Ammon's horn (tissue), 1 donor: ENCODE measurements at regions not wholly inside any gene's neighbourhood (a gene's known extent, or its start where the extent isn't known, plus 50 kb on each side); places are given as distances from the start of the nearest gene placed in this dataset.

Source experiments
- DNase-seq: peaks from one replicate; pipeline ENCODE4 v3.0.0-alpha.2; 2016; ENCODE audit warnings: low spot score

DNA sequence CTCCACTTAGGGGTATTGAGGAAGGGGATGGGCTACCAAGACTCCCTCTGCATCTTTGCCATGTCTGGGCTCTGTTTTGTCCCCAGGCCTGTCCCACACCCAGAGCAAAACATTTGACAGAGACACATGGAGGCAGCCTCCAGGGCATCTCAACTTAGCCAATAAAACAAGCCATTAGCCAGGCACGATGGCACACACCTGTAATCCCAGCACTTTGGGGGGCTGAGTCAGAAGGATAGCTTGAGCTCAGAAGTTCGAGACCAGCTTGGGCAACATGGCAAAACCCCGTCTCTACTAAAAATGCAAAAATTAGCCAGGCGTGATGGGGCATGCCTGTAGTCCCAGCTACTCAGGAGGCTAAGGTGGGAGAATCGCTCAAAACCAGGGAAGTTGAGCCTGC lies 120.3 kb upstream of the IPO9 start:
- no peak for DNase-seq

DNA sequence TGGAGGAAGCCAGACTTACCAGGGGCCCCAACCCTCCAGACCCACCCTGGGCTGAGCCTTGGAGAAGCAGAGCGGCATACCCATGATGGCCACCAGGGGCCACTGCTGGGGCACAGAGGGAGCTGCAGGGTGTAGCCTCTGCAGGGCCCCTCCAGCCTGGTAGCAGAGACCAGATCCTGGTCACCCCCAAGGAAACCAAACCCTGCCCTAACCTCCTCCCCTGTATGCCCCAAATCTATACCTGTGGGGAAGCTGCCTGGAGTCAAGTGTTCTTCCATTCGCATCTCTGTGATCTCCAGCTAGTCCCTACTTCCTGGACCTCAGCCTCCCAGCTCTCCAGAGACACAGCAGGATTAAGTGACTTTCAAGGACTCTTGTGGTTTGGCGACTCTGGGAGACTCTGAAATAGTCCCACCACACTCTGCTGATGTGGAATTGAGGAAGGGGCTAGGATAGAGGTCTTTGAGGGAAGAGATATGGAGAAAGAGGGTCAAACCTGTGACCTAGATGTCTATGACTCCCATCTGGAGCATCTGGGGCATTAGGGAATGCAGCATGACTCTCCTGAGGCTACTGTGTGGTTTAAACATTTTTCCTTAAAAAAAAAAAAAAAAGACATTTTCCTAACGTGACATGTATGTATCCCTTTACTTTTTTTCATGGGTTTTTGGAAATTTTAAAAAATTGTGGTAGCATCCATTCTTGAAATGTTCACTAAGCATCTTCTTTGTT lies 119.2 kb upstream of the IPO9 start:
- DNase-seq, result peak; percentile 85

DNA sequence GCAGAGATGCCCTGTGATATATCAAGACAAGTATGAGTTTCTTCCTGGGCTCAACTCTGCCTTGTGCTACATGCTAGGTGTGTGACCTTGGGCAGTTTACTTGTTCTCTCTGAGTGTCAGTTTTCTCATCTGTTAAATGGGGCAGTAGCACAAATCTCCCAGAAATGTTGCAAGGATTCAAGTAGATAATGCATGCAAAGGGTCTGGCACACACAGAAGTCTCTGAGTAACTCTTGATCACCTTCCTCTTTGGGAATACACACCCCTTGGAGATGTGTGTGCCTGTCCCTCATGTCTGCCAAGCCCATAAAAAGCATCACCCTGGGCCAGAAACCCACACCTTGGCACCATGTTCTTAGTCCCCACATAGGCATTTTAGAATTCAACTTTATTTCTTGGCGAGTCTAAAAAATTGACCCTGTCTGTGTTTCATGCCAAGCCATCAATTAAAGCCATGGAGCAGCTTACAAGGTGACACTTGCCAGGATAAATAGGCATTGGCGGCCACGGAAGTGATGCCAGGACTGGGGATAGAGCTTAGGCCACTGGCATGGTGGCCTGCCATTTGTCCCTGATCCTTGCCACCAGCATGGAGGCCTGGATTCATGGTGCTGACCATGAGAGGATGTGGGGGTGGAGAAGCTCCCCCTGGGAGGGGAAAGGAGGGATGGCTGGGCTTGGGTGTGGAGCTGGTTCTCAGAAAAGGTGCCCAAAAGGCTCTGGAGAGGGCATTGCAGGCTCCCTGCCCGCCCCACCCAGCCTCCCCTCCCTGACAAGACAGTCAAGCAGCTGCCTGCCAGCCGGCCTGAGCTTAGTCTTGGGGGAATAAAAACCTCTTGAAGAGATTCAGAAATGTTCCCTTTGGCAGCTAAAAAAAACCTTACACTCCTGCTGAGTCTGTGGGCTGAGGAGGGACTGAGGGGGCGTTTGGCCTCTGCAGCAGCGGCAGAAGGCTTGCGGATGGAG lies 118.0 kb upstream of the IPO9 start:
- DNase-seq, result no peak

DNA sequence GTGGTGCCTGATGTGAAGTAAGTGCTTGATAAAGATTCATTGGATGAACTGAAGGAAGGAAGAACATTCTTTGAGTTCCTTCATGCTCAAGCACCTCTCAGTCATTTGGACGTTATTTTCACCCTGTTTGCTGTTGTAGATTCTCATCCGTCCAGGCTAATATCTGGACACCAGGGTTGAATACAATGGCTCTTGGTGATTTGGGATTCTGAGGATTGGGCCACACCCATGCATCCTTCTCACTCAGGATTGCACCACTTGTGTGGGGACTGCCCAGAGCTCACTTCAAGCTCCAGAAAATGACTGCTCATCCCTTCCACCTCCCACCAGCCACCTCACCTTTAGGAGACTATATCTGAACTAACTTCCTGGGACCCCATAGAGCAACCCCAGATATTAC lies 117.1 kb upstream of the IPO9 start:
- no peak for DNase-seq

DNA sequence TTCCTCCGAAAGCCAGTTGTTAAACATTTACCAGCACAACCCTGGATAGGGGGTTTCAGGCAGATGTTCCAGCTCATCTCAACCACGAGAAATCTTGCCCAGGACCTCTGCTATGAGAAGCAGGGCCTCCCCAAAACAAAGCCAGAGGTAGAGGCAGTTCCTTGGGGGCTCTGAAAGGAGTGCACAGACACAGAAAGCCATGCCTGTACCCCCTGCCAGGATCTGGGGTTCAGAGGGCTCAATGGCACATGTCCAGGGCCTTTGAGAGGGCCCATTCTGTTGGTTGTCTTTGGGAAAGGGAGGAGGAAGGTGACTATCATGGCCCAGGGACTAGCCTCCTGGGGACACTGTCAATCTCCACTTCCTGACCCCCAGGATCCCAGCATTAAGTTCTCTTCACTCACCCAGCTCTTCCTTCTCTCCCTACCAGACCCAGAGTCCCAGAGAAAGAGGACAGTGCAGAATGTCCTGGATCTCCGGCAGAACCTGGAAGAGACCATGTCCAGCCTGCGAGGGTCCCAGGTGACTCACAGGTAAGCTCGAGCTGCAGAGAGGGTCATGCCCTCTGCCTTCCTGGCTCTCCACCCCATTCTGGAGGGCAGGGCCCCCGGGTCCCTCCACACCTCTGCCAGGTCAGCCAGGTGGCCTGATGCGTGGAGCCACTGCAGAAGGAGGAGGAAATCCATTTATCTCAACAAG lies 116.4 kb upstream of the IPO9 start:
- DNase-seq, result no peak

DNA sequence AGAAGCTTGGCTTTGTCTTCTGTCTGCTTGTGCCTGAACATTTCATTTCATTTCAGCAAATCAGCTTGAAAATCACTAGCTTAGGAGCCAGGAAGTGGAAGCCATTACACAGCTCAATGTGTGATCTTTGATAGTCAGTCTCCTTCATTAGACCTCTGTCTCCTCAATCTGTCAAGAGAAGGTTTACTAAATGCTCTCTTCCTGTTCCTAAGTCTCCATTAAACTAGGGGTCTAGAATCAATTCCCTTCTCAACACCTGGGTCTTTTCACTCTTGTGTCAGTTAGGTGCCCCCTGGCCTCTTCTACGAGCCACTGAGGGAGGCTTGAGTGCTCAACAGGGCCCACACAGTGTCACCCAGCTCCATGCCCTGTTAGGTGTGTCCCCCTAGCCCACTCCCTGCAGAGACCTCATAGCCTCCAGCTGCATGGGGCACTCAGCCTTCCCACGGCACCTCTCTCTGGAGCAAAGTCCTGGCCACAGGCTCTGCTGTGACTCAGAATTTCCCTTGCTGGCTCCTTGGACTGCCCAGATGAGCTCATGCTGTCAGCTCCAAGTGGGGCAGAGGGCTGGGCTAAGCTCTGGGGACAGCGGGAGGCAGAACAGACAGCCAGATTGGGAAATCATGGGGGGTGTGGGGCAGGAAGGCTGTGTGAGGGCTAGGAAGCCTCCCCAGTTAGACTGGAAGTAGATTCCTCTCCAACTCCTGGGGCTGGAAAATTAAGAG lies 115.7 kb upstream of the IPO9 start:
- DNase-seq, result peak; percentile 88

DNA sequence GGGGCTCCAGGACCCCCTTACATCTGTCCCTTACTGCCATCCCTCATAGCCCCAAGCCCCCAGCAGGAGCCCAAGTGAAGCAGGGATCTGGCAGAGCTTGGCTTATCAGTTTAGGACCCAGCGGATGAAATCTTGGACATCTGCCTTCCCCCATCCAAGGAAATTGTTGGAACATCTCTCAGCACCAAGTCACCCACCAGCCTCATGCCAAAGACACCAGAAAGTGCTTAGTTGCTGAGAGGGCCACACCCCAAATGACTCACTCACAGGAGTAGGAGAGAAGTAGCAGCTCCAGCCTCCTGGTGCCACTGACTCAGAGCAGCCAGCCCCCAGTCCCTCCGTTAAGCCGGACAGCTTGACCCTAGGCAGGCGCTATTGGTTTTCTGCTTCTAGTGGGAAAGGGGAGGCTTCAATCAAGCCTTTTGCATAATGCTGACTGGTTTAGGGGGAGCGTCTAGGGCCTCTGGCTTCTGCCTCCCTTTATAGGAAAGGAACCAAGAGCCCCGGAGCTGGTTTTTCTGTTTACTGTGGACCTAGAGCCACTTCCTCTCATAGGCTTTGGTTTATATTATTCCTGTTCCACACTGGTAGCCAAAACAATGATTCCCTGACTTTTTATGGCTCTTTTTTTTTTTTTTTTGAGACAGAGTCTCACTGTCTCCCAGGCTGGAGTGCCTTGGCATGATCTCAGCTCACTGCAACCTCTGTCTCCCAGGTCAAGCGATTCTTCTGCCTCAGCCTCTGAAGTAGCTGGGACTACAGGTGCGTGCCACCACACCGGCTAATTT lies 114.2 kb upstream of the IPO9 start:
- peak; percentile 68 for DNase-seq

DNA sequence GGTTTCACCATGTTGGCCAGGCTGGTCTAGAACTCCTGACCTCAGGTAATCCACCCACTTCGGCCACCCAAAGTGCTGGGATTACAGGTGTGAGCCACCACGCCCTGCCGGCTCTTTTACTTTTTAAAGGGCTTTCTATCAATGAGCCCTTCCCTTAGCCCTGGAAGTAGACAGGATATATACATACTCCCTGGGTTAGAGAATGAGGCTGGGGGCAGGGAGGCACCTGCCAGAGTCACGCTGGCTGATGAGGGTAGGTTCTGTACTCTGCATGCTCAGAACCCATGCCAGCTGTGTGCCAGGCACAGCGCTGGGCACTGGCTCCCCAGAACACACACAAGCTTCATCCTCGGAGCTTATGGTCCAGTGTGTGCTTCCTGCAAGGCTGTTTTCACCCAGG lies 113.6 kb upstream of the IPO9 start:
- no peak for DNase-seq

DNA sequence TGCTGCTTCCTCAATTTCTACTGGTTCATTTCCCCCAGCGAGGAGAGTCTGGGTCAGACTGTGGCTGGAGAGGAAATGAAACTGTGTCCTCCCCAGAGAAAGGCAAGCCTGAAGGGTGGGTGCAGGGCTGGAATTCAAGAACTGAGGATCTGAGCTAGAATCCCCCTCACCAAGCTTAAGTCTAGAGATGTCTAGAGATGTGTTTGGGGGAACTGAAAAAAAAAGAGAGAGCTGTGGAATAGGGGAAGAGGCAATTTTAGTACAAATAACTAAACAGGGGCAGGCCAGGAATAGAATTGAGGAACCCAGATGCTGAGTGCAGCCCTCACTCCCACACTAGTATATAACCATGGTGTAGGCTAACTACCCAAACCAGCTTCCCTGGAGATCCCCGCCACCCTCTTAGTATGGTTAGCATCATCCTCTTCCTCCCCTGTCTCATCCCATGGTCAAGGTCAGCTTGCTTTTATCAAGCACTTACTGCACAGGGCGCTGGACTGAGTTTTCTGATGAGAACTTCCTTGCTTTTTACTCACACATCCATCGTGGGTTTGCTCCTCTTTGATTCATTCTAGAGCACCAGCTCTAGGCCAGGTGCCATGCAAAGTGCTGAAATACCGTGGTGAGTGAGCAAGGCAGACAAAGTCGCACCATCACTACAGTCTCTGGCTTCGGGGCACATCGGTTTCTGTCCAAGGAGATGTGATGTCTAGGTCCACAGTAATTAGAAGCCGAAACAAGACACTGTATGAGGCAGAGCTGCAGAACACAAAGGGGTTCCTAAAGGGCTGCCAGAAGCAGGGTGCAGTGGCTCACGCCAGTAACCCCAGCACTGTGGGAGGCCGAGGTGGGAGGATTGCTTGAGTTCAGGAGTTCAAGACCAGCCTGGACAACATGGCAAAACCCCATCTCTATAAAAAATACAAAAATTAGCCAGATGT lies 112.9 kb upstream of the IPO9 start:
- peak; percentile 74 for DNase-seq

DNA sequence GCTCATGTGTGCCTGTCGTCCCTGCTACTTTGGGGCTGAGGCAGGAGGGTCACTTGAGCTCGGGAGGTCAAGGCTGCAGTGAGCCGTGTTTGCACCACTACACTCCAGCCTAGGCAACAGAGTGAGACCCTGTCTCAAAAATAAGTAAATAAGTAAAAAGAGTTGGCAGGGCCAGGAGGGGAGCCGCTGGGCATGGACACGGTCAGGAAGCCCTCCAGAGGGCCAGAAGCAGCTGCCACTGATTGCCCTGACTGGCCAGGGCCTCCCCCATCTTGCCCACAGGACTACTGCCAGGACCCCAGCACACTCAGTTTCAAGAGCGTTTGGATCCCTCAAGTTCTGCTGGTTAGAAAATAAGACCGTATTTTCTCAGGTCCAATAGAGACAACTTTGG lies 112.2 kb upstream of the IPO9 start:
- no peak for DNase-seq

DNA sequence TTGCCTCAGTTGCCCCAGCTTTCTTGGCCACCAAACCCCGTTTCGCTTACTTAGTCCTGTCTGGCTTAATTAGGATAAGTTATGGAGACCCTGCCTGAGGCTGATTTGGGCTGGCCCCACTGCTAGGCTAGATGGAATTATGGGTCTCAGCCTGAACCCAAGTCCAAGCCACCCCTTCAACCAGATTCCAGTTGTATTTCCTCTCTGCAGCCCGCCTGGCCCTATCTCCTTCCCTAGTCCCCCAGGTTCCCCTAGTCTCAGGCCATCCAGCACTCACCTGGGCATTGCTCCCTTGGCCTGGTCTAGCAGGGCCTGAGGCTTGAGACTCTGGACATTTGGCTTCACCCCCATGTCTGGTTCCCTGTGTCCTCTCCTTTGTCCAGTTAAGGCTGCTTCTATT lies 111.7 kb upstream of the IPO9 start:
- no peak for DNase-seq

DNA sequence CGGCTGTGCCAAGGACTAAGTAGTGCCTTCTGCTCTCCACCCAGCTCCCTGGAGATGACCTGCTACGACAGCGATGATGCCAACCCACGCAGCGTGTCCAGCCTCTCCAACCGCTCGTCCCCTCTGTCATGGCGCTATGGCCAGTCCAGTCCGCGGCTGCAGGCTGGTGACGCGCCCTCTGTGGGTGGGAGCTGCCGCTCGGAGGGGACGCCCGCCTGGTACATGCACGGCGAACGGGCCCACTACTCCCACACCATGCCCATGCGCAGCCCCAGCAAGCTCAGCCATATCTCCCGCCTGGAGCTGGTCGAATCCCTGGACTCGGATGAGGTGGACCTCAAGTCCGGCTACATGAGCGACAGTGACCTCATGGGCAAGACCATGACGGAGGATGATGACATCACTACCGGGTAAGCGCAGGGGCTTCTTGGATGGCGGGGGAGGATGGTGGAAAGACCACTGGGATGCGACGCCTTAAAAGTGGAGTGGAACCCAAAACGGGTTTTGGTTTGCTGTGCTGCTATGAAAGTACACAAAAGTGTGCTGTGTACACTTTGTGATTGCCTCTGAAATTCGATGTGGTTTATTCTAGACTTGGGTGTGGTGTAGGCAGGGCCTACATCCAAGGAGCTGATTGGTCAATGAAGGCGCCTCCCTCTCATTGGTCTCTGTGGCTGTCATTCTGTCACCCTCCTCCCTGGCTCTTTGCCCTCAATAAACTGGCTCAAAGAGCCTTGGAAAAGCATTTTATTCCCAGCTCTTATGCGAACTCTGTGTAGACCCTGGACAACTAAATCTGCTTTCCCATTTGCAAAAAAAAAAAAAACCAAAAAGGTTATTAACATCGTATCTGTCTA lies 110.4 kb upstream of the IPO9 start:
- DNase-seq, result peak; percentile 79

DNA sequence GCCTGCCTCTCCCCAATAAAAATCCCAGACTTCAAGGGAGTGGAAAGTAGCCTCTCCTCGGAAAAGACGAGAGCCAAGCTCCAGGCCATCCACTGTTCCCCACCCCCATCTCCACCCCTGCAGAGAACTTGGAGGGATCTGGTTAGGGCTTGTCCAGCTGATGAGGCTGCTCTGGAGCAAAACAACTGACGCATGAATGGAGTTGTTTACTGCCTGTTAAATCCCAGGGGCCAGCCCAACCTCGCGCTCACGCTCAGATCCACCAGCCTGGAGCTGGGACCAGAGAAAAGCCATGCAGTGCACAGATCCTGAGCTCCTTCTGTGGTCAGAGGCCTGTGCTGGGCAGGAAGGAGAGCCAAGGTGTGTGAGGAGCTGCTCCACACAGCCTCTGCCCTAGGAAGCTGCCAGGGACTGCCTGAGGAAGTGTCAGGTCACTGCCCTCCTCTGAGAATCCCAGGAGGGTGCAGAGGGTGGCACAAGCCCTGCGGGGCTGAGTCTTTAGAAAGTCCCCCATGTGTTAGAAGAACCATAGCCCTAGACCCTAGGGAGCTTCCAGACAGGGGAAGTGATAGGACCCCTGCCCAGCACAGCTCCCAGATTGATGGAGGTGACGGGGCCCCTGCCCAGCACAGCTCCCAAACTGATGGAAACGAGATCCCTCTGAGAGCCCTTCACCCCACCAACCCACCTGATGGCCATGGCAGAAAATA lies 109.0 kb upstream of the IPO9 start:
- peak; percentile 94 for DNase-seq

DNA sequence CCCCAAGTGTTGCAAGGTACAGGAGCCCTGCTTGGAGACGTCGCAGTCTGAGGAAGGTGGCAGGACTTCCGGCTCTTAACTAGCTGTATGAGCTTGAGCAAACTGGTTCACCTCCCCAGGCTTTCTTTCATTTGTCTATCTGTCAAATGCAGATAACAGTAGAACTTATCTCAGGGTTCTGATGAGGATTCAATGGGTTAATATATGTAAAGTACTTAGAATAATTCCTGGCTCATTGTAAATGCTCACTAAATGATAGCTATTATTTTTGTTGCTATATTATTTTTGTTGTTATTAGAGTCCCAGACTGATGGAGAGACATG lies 108.5 kb upstream of the IPO9 start:
- DNase-seq, result no peak

DNA sequence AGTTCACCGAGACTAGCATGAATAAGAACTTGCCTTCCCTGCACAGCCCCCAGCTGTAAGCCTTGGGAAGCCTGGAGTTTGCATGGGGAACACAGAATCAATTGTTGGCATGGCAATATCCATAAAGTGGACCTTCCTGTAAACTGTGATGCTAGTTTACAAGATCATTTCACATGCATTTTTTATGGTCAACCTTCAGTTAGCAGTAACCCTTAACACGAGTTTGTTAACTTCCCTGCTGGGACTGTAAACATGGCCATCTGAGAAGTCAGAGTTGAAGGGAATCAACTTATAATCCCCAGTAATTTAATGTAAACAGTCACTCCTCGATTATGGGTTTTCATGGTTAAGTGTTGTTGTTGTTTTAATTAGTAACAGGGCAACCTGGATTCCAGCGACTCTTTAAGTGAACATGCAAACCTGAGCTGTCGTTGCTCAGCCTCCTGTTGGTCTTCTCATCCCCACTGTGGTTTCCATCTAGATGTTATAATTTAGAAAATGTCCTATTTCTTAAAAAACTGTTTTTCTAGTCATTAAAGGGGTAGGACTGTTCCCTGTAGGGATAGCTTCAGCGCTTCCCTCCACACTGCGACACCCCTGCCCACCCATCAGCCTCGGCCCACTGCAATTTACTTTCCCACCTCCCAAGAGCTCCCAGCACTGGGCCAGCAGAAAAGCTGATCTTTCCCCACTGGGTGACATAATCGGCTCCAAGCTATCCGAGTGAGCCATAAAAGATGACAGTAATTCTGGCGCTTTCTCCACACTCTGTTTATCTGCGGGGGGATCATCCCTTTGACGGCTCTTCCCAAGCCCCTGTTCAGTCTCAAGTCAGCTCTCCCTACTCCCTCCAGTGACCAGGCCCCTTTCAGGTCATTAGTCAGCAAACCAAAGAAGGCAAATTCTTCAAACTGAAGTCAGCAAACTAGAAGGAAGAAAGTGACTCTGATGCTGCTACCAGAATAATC lies 107.6 kb upstream of the IPO9 start:
- DNase-seq, result no peak

DNA sequence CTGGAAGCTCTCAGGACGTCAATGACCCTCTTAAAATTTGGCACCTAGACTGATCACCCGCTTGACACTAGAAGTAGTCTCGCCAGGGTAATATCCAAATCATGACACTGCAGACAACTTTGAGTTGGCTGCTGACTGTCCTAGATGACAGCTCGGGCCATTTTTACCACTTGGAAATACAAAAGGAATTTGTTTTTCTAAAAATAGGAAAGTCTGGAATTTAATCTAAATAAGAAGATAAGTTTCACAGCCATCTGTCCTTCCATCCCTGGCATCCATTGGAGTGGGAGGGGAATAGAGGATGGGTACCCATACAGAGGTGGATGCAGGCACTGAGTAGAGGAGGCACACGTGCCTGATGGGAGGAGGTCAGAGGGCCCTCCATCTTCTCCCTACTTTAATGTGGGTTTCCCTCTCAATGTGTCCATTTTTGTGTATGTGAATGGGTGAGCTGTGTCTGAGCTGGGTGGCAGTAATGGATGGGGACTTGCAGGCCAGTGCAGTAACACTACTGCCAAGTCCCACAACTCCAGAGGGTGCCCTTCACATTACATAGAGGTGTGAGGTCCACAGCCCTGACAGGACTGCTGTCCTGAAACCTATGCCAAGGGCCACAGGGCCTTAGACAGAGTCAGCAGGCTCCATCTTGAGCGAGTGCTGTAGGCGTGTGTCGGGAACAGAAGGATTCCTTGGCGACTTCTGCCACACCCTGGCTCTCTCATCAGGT lies 104.8 kb upstream of the IPO9 start:
- DNase-seq, result no peak

DNA sequence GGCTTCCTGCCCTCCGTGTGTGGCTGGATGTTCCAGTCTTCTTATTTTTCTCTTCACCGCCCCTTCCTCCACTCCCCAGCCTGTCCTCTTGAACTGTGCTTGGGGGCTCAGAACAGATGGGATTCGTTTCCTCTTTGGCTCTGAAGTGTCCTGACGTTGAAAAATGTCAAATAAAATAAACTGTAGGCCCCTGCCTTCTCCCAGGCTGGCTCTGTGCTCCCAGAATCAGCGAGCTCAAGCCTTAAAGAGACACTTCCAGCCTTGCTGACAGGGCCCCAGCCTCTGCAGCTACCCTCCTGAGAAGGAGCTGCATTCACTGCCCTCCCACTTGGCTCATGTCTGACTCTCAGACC lies 104.2 kb upstream of the IPO9 start:
- no peak for DNase-seq
